ENCODE measurements at regions not wholly inside any gene's neighbourhood (a gene's known extent, or its start where the extent isn't known, plus 50 kb on each side); places are given as distances from the start of the nearest gene placed in this dataset.

GRCh38 chr1:163706915-163707314, 385.2 kb downstream of the NUF2 start:
- TF ChIP-seq POLR2AphosphoS5 (IDR thresholded peaks at IDR 0.05) (no peak), RAD21 (conservative IDR thresholded peaks at IDR 0.05) (no peak)
- TF ChIP-seq, protein P1, sequence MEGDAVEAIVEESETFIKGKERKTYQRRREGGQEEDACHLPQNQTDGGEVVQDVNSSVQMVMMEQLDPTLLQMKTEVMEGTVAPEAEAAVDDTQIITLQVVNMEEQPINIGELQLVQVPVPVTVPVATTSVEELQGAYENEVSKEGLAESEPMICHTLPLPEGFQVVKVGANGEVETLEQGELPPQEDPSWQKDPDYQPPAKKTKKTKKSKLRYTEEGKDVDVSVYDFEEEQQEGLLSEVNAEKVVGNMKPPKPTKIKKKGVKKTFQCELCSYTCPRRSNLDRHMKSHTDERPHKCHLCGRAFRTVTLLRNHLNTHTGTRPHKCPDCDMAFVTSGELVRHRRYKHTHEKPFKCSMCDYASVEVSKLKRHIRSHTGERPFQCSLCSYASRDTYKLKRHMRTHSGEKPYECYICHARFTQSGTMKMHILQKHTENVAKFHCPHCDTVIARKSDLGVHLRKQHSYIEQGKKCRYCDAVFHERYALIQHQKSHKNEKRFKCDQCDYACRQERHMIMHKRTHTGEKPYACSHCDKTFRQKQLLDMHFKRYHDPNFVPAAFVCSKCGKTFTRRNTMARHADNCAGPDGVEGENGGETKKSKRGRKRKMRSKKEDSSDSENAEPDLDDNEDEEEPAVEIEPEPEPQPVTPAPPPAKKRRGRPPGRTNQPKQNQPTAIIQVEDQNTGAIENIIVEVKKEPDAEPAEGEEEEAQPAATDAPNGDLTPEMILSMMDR (IDR thresholded peaks at IDR 0.05; ENCODE audit: poor library complexity, severe bottlenecking), result no peak

Data from neural cell (in vitro differentiated cells).